Muscle of back (tissue), 3 donors: ENCODE measurements at regions not wholly inside any gene's neighbourhood (a gene's known extent, or its start where the extent isn't known, plus 50 kb on each side); places are given as distances from the start of the nearest gene placed in this dataset.
"Not testable (repeated sequence)": the region's sequence is repeated elsewhere in the genome, so short reads cannot be mapped to it uniquely, and the experiment has no call there.

Experiments used
- DNase-seq, 3 donors: peaks; one replicate each; pipeline versions ENCODE4 v3.0.0 to v3.0.0-alpha.2; 2013

GRCh38 chr16:26791169-26791568 lies 275.6 kb upstream of the C16orf82 start:
- no peak for DNase-seq

GRCh38 chr16:26795184-26795583 lies 271.5 kb upstream of the C16orf82 start:
- no peak for DNase-seq

DNA sequence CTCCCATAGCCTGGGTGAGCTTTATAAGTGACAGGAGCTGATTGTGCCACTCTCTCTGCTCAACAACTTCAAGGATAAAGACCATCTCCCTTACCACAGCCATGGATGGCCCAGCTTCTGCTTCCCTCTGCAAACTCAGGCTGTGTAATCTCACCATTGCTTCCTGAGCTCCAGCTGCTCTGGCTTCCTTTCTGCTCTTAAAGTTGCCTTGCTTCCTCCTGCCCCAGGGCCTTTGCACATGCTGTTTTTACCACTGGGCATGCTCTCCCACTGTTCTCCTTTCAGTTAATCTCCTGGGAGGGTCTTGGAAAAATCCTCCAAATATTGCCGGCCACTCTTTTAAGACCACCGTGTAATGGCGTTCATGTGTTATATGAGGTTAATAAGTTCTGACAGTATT lies 265.1 kb upstream of the C16orf82 start:
- DNase-seq: no peak

DNA sequence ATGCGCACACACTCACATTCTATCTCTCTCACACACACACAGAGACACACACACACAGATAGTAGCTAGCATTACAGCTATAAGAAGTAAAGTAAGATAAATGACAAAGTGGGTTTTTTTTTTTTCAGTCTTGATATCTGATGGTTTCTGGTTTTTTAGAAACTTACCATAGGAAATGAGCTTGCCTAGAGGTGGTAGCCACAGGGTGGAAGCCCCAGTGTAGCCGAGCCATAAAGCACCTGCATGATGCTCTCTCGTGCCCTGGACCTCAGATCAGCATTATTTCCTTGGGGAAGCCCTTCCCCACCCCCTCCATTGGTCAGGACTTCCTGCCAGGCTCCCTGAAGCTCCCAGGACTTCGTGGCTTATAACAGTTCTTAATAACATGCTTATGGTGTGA lies 264.3 kb upstream of the C16orf82 start:
- no peak for DNase-seq

GRCh38 chr16:26802965-26803364 lies 263.8 kb upstream of the C16orf82 start:
- no peak for DNase-seq

DNA sequence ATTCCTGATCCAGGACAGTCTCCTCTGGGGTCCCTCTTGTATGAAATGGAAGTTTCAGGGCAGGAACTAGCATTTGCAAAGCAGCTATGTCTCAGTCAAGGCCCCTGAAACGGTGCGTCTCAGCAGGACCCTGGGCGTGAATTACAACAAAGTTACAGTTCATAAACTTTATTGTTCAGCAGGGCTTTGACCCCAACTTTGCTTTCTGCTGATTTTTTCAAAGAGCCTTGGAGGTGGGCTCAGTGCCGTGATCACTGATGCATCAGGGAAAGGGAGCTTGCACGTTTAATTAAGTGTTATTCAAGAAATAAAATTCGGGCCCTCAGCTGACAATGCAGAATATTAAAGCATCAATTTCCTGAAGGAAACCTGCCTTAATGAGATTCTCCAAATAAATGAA lies 260.1 kb upstream of the C16orf82 start:
- DNase-seq: no peak

- DNase-seq: no peak
These were observed 257.3 kb upstream of the C16orf82 start for GRCh38 chr16:26809461-26809860.

DNA sequence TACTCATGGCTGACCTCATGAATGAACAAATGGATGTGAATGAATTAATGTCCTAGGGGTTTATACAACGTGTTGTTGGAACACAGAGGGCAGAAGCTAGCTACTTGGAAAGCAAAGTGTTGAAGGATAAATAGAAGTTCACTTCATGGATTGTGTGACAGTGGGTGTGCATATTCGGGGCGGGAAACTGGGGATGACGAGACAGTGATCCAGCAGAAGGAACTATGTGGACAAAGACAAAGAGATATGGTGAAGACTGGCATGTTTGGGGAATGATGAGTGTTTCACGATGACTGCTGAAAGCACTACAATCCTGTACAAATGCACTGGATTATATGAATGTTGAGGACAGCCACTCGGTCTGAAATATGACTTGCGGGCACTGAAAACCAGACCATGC lies 250.5 kb upstream of the C16orf82 start:
- DNase-seq: no peak

- DNase-seq: no peak
These were observed 249.7 kb upstream of the C16orf82 start for GRCh38 chr16:26816885-26817571.

DNA sequence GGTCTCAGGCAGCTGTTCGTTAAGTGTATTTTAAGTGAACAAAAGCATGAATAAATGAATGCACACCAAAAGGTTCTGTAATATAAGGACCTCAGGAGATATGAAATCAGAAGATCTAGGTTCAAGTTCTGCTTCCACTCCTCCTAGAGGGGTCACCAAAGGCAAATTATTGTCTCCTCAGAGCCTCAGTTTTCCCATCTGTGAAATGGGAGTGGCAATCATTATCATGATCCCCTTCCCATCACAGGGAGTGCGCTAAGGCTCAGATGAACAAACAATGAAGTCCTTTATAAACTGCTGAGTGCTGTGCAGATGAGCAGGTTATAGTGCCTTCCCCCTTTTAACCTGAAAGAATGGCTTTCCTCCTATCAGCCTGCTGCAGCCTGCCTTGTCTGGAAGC lies 248.3 kb upstream of the C16orf82 start:
- DNase-seq: no peak

- no peak for DNase-seq
These were observed 242.3 kb upstream of the C16orf82 start for GRCh38 chr16:26824469-26824868.

DNA sequence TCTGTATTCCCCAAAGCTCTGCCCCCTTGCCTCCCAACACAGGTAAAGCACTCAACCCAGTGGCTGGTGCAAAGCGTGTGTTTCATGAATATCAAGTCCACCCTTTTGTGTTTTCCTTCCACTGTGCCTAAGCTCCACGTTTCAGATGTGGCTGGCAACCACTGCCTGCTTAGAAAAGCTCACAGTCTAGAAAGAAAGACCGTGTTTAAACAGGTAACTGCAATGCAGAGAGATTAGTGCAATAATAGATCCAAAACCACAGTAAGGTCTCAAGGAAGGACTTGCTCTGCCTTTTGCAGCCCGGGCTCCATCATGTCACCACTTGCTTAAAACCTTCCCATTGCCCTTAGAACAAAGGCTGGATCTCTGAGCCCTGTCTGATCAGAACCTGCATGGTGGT lies 240.2 kb upstream of the C16orf82 start:
- DNase-seq: no peak

DNA sequence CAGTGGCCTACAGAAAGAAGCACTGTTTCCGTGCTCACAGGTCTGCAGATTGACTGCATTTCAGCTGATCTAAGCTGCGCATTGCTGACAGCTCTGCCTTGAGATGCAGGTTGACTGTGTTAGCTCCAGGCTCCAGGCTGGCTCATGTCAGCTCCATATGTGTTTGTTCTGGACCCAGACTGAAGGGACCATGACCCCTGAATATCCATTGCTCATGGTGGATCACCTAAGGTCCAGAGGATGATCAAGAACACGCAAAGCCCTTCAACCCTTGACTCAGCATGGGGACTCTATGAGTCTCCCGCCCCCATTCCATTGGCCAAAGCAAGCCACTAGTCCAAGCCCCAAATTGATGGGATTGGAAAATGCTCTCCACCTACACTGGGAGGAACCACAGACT lies 239.3 kb upstream of the C16orf82 start:
- no peak for DNase-seq

- DNase-seq: peak in 1 of 3 donors; percentile 5
These were observed 236.1 kb upstream of the C16orf82 start for GRCh38 chr16:26830428-26831127.

DNA sequence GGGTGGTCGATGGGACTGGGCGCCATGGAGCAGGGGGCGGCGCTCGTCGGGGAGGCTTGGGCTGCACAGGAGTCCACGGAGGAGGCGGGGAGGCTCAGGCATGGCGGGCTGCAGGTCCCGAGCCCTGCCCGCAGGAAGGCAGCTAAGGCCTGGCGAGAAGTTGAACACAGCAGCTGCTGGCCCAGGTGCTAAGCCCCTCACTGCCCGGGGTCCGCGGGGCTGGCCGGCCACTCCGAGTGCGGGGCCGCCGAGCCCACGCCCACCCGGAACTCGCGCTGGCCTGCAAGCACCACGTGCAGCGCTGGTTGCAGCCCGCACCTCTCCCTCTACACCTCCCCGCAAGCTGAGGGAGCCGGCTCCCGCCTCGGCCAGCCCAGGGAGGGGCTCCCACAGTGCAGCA lies 230.6 kb upstream of the C16orf82 start:
- DNase-seq: not testable (repeated sequence)

GRCh38 chr16:26838931-26839330 lies 227.8 kb upstream of the C16orf82 start:
- DNase-seq: no peak

- DNase-seq: no peak
These were observed 226.0 kb upstream of the C16orf82 start for GRCh38 chr16:26840691-26841090.

GRCh38 chr16:26856271-26856670 lies 210.5 kb upstream of the C16orf82 start:
- no peak for DNase-seq

DNA sequence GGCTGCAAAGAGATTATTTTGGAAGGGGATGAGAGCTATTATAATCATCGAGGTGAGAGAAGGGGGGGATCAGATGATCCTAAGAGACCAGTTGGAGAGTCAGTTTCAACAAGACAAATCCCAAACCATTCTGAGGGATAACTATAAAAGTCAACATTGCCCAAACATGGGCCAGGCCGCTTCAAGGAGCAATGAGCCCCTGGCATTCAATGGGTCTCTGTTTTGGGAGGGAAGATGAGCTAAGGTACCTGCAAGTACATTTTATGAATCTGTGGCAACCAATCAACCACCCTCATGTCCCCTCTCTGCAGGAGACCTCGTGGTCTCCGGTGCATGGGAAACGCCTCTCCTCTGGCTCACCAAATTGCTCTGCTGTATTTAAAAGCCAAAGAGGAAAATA lies 209.9 kb upstream of the C16orf82 start:
- no peak for DNase-seq

GRCh38 chr16:26857371-26857770 lies 209.4 kb upstream of the C16orf82 start:
- DNase-seq: no peak

DNA sequence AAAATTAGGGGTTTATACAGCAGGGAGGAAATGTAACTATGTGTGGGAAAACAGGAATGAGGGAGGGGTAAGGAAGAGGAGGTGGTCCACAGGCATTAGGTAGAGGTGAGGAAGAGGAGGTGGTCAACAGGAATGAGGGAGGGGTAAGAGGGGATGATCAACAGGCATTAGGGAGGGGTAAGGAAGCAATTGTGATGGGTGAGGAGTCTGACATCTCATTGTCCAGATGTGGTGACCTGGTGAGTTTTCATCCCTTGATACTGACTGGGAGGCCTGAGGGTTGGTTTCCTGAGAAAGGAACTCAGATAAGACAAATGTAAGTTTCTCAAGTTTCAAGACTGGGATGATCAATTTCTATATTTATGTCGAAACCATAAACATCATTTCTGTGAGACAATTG lies 206.2 kb upstream of the C16orf82 start:
- no peak for DNase-seq

- peak in 1 of 3 donors; percentile 5 for DNase-seq
These were observed 202.8 kb upstream of the C16orf82 start for GRCh38 chr16:26863931-26864330.

DNA sequence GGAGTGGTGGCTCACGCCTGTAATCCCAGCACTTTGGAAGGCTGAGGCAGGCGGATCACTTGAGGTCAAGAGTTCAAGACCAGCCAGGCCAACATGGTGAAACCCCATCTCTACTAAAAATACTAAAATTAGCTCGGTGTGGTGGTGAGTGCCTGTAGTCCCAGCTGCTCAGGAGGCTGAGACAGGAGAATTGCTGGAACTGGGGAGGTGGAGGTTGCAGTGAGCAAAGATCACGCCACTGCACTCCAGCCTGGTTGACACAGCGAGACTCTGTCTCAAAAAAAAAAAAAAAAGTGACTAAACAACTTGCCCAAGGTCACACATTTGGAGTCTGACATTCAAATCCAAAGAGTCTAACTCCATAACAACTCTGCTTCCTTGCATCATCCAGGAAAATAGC lies 192.4 kb upstream of the C16orf82 start:
- not testable (repeated sequence) for DNase-seq

DNA sequence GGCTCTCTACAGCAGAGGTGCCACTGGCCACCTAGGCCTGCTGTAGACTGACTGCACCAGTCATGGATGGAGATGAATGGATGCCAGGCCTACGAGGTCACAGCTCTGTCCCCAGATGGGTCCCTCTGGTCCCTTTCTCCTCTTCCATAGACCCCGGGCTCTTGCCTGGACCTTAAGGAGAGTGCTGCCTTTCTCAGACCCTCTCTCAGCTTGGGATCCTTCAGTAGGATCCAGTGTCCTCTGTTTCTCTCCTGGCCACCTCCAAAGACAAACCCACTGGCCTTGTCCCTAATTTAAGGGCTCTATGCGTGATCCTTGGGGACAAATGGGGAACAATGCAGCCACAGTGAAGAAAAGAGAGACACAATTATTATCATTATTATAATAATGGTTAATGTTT lies 189.3 kb upstream of the C16orf82 start:
- DNase-seq: no peak
